ENCODE measurements at regions not wholly inside any gene's neighbourhood (a gene's known extent, or its start where the extent isn't known, plus 50 kb on each side); places are given as distances from the start of the nearest gene placed in this dataset.

- TF ChIP-seq CTCF (conservative IDR thresholded peaks at IDR 0.05; ENCODE audit: low read length): no peak
- TF ChIP-seq EZH2phosphoT487 (IDR thresholded peaks at IDR 0.05; ENCODE audit: borderline replicate concordance, low read depth, low read length): no peak
Observed at GRCh38 chr6:14799928-14800327, 445.9 kb upstream of the JARID2 start.
